ENCODE measurements at regions not wholly inside any gene's neighbourhood (a gene's known extent, or its start where the extent isn't known, plus 50 kb on each side); places are given as distances from the start of the nearest gene placed in this dataset.

- TF ChIP-seq REST (IDR thresholded peaks at IDR 0.05; ENCODE audit: low read depth): no peak
- TF ChIP-seq EGR1 (IDR thresholded peaks at IDR 0.05): no peak
- no peak for TF ChIP-seq FOXM1 (IDR thresholded peaks at IDR 0.05; ENCODE audit: borderline replicate concordance, low read depth)
- peak; percentile 96 for TF ChIP-seq RAD21 (IDR thresholded peaks at IDR 0.05; ENCODE audit: low read depth)
- no peak for TF ChIP-seq TCF12 (IDR thresholded peaks at IDR 0.05; ENCODE audit: low read depth)
- peak; percentile 5; the same call in 1 of the 2 replicates for TF ChIP-seq NFIC (IDR thresholded peaks at IDR 0.05)
Observed at GRCh38 chr6:71510057-71510713, 221.6 kb downstream of the OGFRL1 start.

- TF ChIP-seq ZBTB7A (IDR thresholded peaks at IDR 0.05; ENCODE audit: low read depth): no peak
Observed at GRCh38 chr6:71510856-71511255, 222.2 kb downstream of the OGFRL1 start.

GRCh38 chr6:71512256-71512655 lies 223.6 kb downstream of the OGFRL1 start:
- no peak for TF ChIP-seq CEBPB (IDR thresholded peaks at IDR 0.05)
- TF ChIP-seq MAX (IDR thresholded peaks at IDR 0.05): no peak
- TF ChIP-seq TAF1 (IDR thresholded peaks at IDR 0.05; ENCODE audit: low read depth): no peak
- TF ChIP-seq FOXM1 (IDR thresholded peaks at IDR 0.05; ENCODE audit: borderline replicate concordance, low read depth): no peak
- no peak for TF ChIP-seq YY1 (IDR thresholded peaks at IDR 0.05; ENCODE audit: low read depth)
- no peak for TF ChIP-seq EGR1 (IDR thresholded peaks at IDR 0.05)
- no peak for TF ChIP-seq RAD21 (IDR thresholded peaks at IDR 0.05; ENCODE audit: low read depth)
- no peak for TF ChIP-seq USF1 (IDR thresholded peaks at IDR 0.05)
- no peak for TF ChIP-seq TCF12 (IDR thresholded peaks at IDR 0.05; ENCODE audit: low read depth)
- TF ChIP-seq EP300 (IDR thresholded peaks at IDR 0.05; ENCODE audit: borderline replicate concordance): no peak
- no peak for TF ChIP-seq REST (IDR thresholded peaks at IDR 0.05; ENCODE audit: low read depth)
- TF ChIP-seq TEAD4 (IDR thresholded peaks at IDR 0.05): no peak
- no peak for TF ChIP-seq CREB1 (IDR thresholded peaks at IDR 0.05; ENCODE audit: low read depth)

- no peak for TF ChIP-seq CEBPB (IDR thresholded peaks at IDR 0.05)
- TF ChIP-seq NFIC (IDR thresholded peaks at IDR 0.05): no peak
- no peak for TF ChIP-seq CREB1 (IDR thresholded peaks at IDR 0.05; ENCODE audit: low read depth)
- TF ChIP-seq TAF1 (IDR thresholded peaks at IDR 0.05; ENCODE audit: low read depth): no peak
- no peak for TF ChIP-seq TCF12 (IDR thresholded peaks at IDR 0.05; ENCODE audit: low read depth)
- no peak for TF ChIP-seq TEAD4 (IDR thresholded peaks at IDR 0.05)
- no peak for TF ChIP-seq ZBTB7A (IDR thresholded peaks at IDR 0.05; ENCODE audit: low read depth)
- TF ChIP-seq RAD21 (IDR thresholded peaks at IDR 0.05; ENCODE audit: low read depth): no peak
- TF ChIP-seq EP300 (IDR thresholded peaks at IDR 0.05; ENCODE audit: borderline replicate concordance): no peak
Observed at GRCh38 chr6:71513036-71513435, 224.4 kb downstream of the OGFRL1 start.

GRCh38 chr6:71523548-71523947 lies 234.9 kb downstream of the OGFRL1 start:
- no peak for TF ChIP-seq CREB1 (IDR thresholded peaks at IDR 0.05; ENCODE audit: low read depth)
- no peak for TF ChIP-seq EGR1 (IDR thresholded peaks at IDR 0.05)
- no peak for TF ChIP-seq USF1 (IDR thresholded peaks at IDR 0.05)
- no peak for TF ChIP-seq TEAD4 (IDR thresholded peaks at IDR 0.05)
- TF ChIP-seq EP300 (IDR thresholded peaks at IDR 0.05; ENCODE audit: borderline replicate concordance): no peak
- TF ChIP-seq FOXM1 (IDR thresholded peaks at IDR 0.05; ENCODE audit: borderline replicate concordance, low read depth): no peak
- TF ChIP-seq TAF1 (IDR thresholded peaks at IDR 0.05; ENCODE audit: low read depth): no peak
- TF ChIP-seq MAX (IDR thresholded peaks at IDR 0.05): no peak
- no peak for TF ChIP-seq NFIC (IDR thresholded peaks at IDR 0.05)
- TF ChIP-seq RAD21 (IDR thresholded peaks at IDR 0.05; ENCODE audit: low read depth): no peak
- no peak for TF ChIP-seq CEBPB (IDR thresholded peaks at IDR 0.05)
- TF ChIP-seq REST (IDR thresholded peaks at IDR 0.05; ENCODE audit: low read depth): no peak
- no peak for TF ChIP-seq YY1 (IDR thresholded peaks at IDR 0.05; ENCODE audit: low read depth)
- no peak for TF ChIP-seq ZBTB7A (IDR thresholded peaks at IDR 0.05; ENCODE audit: low read depth)
- no peak for TF ChIP-seq TCF12 (IDR thresholded peaks at IDR 0.05; ENCODE audit: low read depth)

Data from Ishikawa (cell line).